Endothelial cell of umbilical vein (primary cell): ENCODE measurements at regions not wholly inside any gene's neighbourhood (a gene's known extent, or its start where the extent isn't known, plus 50 kb on each side); places are given as distances from the start of the nearest gene placed in this dataset.

Source experiments
- CTCF ChIP-seq, 2 donors: IDR thresholded peaks; 1 replicate in 1 of 2; 2 replicates in 1 of 2; pipeline ENCODE4 v1.5.1; 2011; ENCODE audit warnings: low read length in 2 of 2, mild to moderate bottlenecking in 2 of 2, moderate library complexity in 2 of 2, control low read depth in 1 of 2, inconsistent platforms in 1 of 2, low read depth in 1 of 2; ENCODE audit not compliant: insufficient read depth in 1 of 2; ENCODE audit errors: extremely low read depth in 1 of 2
- EZH2 ChIP-seq: IDR thresholded peaks from 2 replicates; pipeline ENCODE4 v1.6.1; 2012; ENCODE audit warnings: borderline replicate concordance, low read depth, mild to moderate bottlenecking, moderate library complexity, low read length, inconsistent platforms; ENCODE audit not compliant: severe bottlenecking
- MYC ChIP-seq: IDR thresholded peaks from one replicate; pipeline ENCODE4 v1.6.1; 2011; ENCODE audit warnings: mild to moderate bottlenecking, low read depth, low read length
- POLR2A ChIP-seq: IDR thresholded peaks from 2 replicates; pipeline ENCODE4 v1.6.1; 2012; ENCODE audit warnings: low read depth, mild to moderate bottlenecking, control low read depth, low read length
- POLR2AphosphoS5 ChIP-seq: IDR thresholded peaks from 2 replicates; pipeline ENCODE4 v1.6.1; 2012; ENCODE audit warnings: low read depth, mild to moderate bottlenecking, control low read depth, low read length, moderate library complexity; ENCODE audit not compliant: insufficient read depth

DNA sequence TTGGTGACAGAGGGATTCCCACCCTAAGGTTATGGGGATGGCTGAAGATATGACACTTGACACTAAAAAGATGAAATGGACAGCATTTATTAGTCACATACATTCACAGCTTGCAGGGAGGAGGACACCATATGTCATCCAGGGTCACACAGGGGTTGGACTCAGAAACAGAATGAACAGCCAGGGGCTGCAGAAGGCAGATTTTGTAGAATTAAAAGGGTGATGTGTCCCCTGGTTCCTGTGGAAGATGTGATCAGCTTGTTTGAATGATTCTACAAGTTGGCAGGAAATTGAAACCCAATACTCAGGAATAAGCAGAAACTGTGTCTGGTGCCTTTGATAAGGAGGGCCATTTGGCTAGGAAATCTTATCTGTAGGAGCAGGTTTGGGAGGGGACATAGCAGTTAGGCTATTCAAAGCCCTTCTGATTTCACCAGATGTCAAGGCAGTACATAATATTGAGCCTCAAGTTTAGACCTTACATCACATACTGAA lies 102.3 kb upstream of the GRIN3A start:
- no peak for TF ChIP-seq POLR2AphosphoS5
- no peak for TF ChIP-seq CTCF (IDR thresholded peaks at IDR 0.05; ENCODE audit: extremely low read depth in 1 of 2, insufficient read depth in 1 of 2, low read depth in 1 of 2, low read length in 2 of 2)
- no peak for TF ChIP-seq POLR2A
- no peak for TF ChIP-seq EZH2
- no peak for TF ChIP-seq MYC
